ENCODE measurements at regions not wholly inside any gene's neighbourhood (a gene's known extent, or its start where the extent isn't known, plus 50 kb on each side); places are given as distances from the start of the nearest gene placed in this dataset.
"Not testable (repeated sequence)": the region's sequence is repeated elsewhere in the genome, so short reads cannot be mapped to it uniquely, and the experiment has no call there.

DNA sequence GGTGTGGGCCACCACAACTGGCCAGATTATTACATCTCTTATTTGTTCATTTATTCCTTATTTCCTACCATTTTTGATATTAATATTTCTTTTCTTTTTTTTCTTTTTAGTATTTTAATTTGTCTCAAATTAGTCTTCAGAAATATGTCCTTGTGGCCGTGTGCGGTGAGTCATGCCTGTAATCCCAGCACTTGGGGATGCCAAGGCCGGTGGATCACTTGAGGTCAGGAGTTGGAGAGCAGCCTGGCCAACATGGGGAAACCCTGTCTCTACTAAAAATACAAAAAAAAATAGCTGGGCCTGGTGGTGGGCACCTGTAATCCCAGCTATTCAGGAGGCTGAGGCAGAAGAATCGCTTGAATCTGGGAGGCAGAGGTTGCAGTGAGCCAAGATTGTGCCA lies 376.2 kb upstream of the AGA start:
- WGBS (ENCODE audit: insufficient coverage): 100% methylated on average over 4 of the region's 4 CpGs
- DNase-seq; H3K36me3 ChIP-seq (ENCODE audit: control insufficient read depth, insufficient read depth, low read length); H3K4me3 ChIP-seq (ENCODE audit: low read length); H3K9me3 ChIP-seq (replicated peaks; ENCODE audit: control insufficient read depth, low read depth, low read length); H3K4me1 ChIP-seq (ENCODE audit: control insufficient read depth, insufficient read depth, low read length); H3K27ac ChIP-seq (ENCODE audit: low read length); H3K27me3 ChIP-seq (ENCODE audit: control insufficient read depth, insufficient read depth, low read length): not testable (repeated sequence)

DNA sequence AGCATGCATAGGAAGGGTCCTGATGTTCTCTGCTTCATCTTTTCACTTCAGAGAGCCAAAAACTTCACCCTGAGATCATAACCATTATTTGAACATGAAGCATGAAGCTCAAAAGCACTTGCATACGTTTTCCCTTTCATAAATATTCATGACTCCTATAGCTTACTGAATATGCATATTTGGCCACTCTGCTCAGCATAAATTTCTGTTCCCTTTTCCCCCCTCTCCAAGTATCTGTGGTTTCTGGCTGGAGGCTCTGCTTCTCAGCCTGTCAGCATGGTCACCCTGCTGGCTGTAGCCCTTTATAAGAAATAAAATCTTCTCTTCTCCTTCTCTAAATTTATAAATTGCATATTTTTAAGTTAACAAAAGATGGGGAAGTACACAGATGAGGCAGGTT lies 384.7 kb upstream of the AGA start:
- DNase-seq: no peak
- no peaks in the 10 kb centered on the region for H3K4me1 ChIP-seq (ENCODE audit: control insufficient read depth, insufficient read depth, low read length)
- no peaks in the 10 kb centered on the region for H3K27me3 ChIP-seq (ENCODE audit: control insufficient read depth, insufficient read depth, low read length)
- no peak overlapping the region for H3K4me3 ChIP-seq (ENCODE audit: low read length)
- WGBS (ENCODE audit: insufficient coverage): 11% methylated on average over 1 of the region's 1 CpG
- no peak overlapping the region for H3K27ac ChIP-seq (ENCODE audit: low read length)
- no peaks in the 10 kb centered on the region for H3K36me3 ChIP-seq (ENCODE audit: control insufficient read depth, insufficient read depth, low read length)
- peaks cover 3% of the 10 kb centered on the region for H3K9me3 ChIP-seq (replicated peaks; ENCODE audit: control insufficient read depth, low read depth, low read length)

- no peak overlapping the region for H3K4me3 ChIP-seq (ENCODE audit: low read length)
- DNase-seq: no peak
- no peaks in the 10 kb centered on the region for H3K9me3 ChIP-seq (replicated peaks; ENCODE audit: control insufficient read depth, low read depth, low read length)
- no peaks in the 10 kb centered on the region for H3K27me3 ChIP-seq (ENCODE audit: control insufficient read depth, insufficient read depth, low read length)
- H3K27ac ChIP-seq (ENCODE audit: low read length): no peak overlapping the region
- H3K36me3 ChIP-seq (ENCODE audit: control insufficient read depth, insufficient read depth, low read length): no peaks in the 10 kb centered on the region
- no CpG with 5 or more reads among the region's 1 CpG for WGBS (ENCODE audit: insufficient coverage)
- H3K4me1 ChIP-seq (ENCODE audit: control insufficient read depth, insufficient read depth, low read length): no peaks in the 10 kb centered on the region
Observed at GRCh38 chr4:177841258-177841657, 399.0 kb upstream of the AGA start.

- no peaks in the 10 kb centered on the region for H3K27me3 ChIP-seq (ENCODE audit: control insufficient read depth, insufficient read depth, low read length)
- 85% methylated on average over 6 of the region's 8 CpGs for WGBS (ENCODE audit: insufficient coverage)
- H3K4me3 ChIP-seq (ENCODE audit: low read length): no peak overlapping the region
- peaks cover 4% of the 10 kb centered on the region for H3K9me3 ChIP-seq (replicated peaks; ENCODE audit: control insufficient read depth, low read depth, low read length)
- no peak overlapping the region for H3K27ac ChIP-seq (ENCODE audit: low read length)
- no peaks in the 10 kb centered on the region for H3K36me3 ChIP-seq (ENCODE audit: control insufficient read depth, insufficient read depth, low read length)
- H3K4me1 ChIP-seq (ENCODE audit: control insufficient read depth, insufficient read depth, low read length): no peaks in the 10 kb centered on the region
- no peak for DNase-seq
Observed at GRCh38 chr4:177853229-177853628, 411.0 kb upstream of the AGA start.

- H3K36me3 ChIP-seq (ENCODE audit: control insufficient read depth, insufficient read depth, low read length): no peaks in the 10 kb centered on the region
- no peak overlapping the region for H3K27ac ChIP-seq (ENCODE audit: low read length)
- DNase-seq: peak; percentile 86
- H3K9me3 ChIP-seq (replicated peaks; ENCODE audit: control insufficient read depth, low read depth, low read length): no peaks in the 10 kb centered on the region
- H3K27me3 ChIP-seq (ENCODE audit: control insufficient read depth, insufficient read depth, low read length): no peaks in the 10 kb centered on the region
- H3K4me1 ChIP-seq (ENCODE audit: control insufficient read depth, insufficient read depth, low read length): no peaks in the 10 kb centered on the region
- no peak overlapping the region for H3K4me3 ChIP-seq (ENCODE audit: low read length)
- WGBS (ENCODE audit: insufficient coverage): 10% methylated on average over 2 of the region's 5 CpGs
Observed at GRCh38 chr4:177855507-177856197, 413.4 kb upstream of the AGA start.

- Histone ChIP-seq H3K9me3 (replicated peaks; ENCODE audit: control insufficient read depth, low read depth, low read length) (peaks cover 14% of the 10 kb centered on the region), H3K27ac (ENCODE audit: low read length) (no peak overlapping the region), H3K4me3 (ENCODE audit: low read length) (no peak overlapping the region), H3K36me3 (ENCODE audit: control insufficient read depth, insufficient read depth, low read length) (no peaks in the 10 kb centered on the region), H3K27me3 (ENCODE audit: control insufficient read depth, insufficient read depth, low read length) (no peaks in the 10 kb centered on the region), H3K4me1 (ENCODE audit: control insufficient read depth, insufficient read depth, low read length) (no peaks in the 10 kb centered on the region)
- DNase-seq: no peak
Observed at GRCh38 chr4:177860171-177860570, 417.9 kb upstream of the AGA start.

DNA sequence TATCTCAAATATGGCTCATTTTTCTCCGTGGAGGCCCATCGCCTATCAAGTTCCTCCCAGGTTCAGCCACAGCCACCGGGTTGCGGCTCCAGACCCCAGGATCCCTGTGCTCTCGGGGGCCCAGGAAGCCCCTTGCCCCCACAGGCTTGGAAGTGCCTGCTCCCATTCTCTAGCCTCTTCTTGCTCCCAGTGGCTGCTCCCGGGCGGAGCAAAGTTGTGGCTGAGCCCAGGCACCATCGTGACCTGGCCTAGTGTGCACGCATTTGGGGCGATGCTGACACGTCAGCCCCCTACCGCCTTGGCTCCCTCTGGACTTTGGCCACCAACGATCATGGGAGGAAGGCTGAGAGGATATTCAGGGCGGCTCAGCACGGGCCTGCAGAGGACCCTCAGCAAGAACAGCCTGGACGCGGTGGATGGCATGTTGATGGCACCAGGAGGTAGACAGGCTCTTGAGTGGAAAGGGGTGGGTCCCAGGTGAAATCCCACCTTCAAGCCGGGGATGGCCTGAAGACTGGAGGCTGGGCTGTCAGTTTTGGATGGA lies 419.4 kb upstream of the AGA start:
- peaks cover 16% of the 10 kb centered on the region for H3K9me3 ChIP-seq (replicated peaks; ENCODE audit: control insufficient read depth, low read depth, low read length)
- no peaks in the 10 kb centered on the region for H3K27me3 ChIP-seq (ENCODE audit: control insufficient read depth, insufficient read depth, low read length)
- no peak for DNase-seq
- WGBS (ENCODE audit: insufficient coverage): 94% methylated on average over 17 of the region's 18 CpGs
- H3K27ac ChIP-seq (ENCODE audit: low read length): no peak overlapping the region
- no peaks in the 10 kb centered on the region for H3K36me3 ChIP-seq (ENCODE audit: control insufficient read depth, insufficient read depth, low read length)
- no peaks in the 10 kb centered on the region for H3K4me1 ChIP-seq (ENCODE audit: control insufficient read depth, insufficient read depth, low read length)
- H3K4me3 ChIP-seq (ENCODE audit: low read length): no peak overlapping the region

DNA sequence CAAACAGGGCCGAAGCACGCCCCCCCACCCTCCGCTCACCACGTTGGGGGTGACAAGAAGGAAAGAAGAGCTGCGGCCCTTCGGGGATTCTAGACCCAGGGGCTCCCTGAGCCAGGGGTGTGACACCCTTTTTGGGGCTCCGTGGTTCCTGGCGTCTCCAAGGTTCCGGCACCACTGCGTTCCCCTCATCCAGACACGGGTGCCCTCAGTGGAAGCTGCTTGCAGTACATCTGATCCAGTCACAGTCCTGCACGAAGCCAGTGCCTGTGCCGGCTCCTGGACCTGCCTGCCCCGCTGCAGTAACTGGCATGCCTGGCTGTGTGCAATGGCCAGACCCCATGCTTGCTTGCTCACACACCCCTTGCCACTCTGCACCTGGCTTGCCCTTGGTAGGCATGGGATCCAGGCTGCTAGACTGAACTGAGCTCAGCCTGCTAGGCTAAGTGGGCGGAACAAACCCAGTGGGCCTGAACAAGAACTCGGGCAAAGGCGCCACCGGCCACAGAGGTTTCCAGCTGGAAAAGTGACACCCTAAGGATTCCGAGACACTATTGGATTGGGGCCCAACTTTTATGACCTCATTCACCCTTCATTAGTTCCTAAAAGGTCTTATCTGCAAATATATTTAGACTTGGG lies 420.4 kb upstream of the AGA start:
- Histone ChIP-seq H3K27me3 (ENCODE audit: control insufficient read depth, insufficient read depth, low read length) (no peaks in the 10 kb centered on the region), H3K9me3 (replicated peaks; ENCODE audit: control insufficient read depth, low read depth, low read length) (peaks cover 16% of the 10 kb centered on the region), H3K27ac (ENCODE audit: low read length) (no peak overlapping the region), H3K36me3 (ENCODE audit: control insufficient read depth, insufficient read depth, low read length) (no peaks in the 10 kb centered on the region), H3K4me1 (ENCODE audit: control insufficient read depth, insufficient read depth, low read length) (no peaks in the 10 kb centered on the region), H3K4me3 (ENCODE audit: low read length) (no peak overlapping the region)
- no peak for DNase-seq
- 94% methylated on average over 14 of the region's 19 CpGs for WGBS (ENCODE audit: insufficient coverage)

- H3K9me3 ChIP-seq (replicated peaks; ENCODE audit: control insufficient read depth, low read depth, low read length): no peaks in the 10 kb centered on the region
- no peaks in the 10 kb centered on the region for H3K4me1 ChIP-seq (ENCODE audit: control insufficient read depth, insufficient read depth, low read length)
- no CpG with 5 or more reads among the region's 3 CpGs for WGBS (ENCODE audit: insufficient coverage)
- no peak overlapping the region for H3K27ac ChIP-seq (ENCODE audit: low read length)
- no peak for DNase-seq
- H3K4me3 ChIP-seq (ENCODE audit: low read length): no peak overlapping the region
- no peaks in the 10 kb centered on the region for H3K27me3 ChIP-seq (ENCODE audit: control insufficient read depth, insufficient read depth, low read length)
- H3K36me3 ChIP-seq (ENCODE audit: control insufficient read depth, insufficient read depth, low read length): no peaks in the 10 kb centered on the region
Observed at GRCh38 chr4:177879851-177880250, 437.6 kb upstream of the AGA start.

GRCh38 chr4:177895136-177895535 lies 452.9 kb upstream of the AGA start:
- no peaks in the 10 kb centered on the region for H3K4me1 ChIP-seq (ENCODE audit: control insufficient read depth, insufficient read depth, low read length)
- no peak overlapping the region for H3K27ac ChIP-seq (ENCODE audit: low read length)
- no peaks in the 10 kb centered on the region for H3K36me3 ChIP-seq (ENCODE audit: control insufficient read depth, insufficient read depth, low read length)
- H3K27me3 ChIP-seq (ENCODE audit: control insufficient read depth, insufficient read depth, low read length): no peaks in the 10 kb centered on the region
- no peak for DNase-seq
- no peak overlapping the region for H3K4me3 ChIP-seq (ENCODE audit: low read length)
- H3K9me3 ChIP-seq (replicated peaks; ENCODE audit: control insufficient read depth, low read depth, low read length): peaks cover 11% of the 10 kb centered on the region

All from muscle of leg (tissue), 3 donors.